ENCODE measurements at regions not wholly inside any gene's neighbourhood (a gene's known extent, or its start where the extent isn't known, plus 50 kb on each side); places are given as distances from the start of the nearest gene placed in this dataset.

- Histone ChIP-seq H3K4me3 (no peak overlapping the region), H3K9me3 (ENCODE audit: control insufficient read depth in 4 of 4, insufficient read depth in 3 of 4, low read length in 3 of 4) (no peaks in the 10 kb centered on the region), H3K36me3 (ENCODE audit: control insufficient read depth in 4 of 4, insufficient read depth in 4 of 4, low read length in 4 of 4) (no peaks in the 10 kb centered on the region), H3K27me3 (ENCODE audit: control insufficient read depth in 3 of 3, insufficient read depth in 3 of 3, low read length in 2 of 3) (no peaks in the 10 kb centered on the region), H3K4me1 (ENCODE audit: control insufficient read depth in 5 of 5, insufficient read depth in 5 of 5, low read length in 5 of 5) (no peaks in the 10 kb centered on the region), H3K9ac (ENCODE audit: insufficient read depth in 1 of 2, low read length in 2 of 2) (no peak overlapping the region), H3K27ac (ENCODE audit: low read depth in 1 of 2, low read length in 1 of 2) (no peak overlapping the region)
- WGBS, 2 donors = 80 to 93% methylated on average over 3 of the region's 3 CpGs
- DNase-seq (no peak), ATAC-seq (ENCODE audit: insufficient read depth, low FRiP score) (no peak)
- no peak for TF ChIP-seq CTCF (IDR thresholded peaks at IDR 0.05; ENCODE audit: control extremely low read depth, extremely low read depth)
These were observed 192.6 kb upstream of the PRDM9 start for GRCh38 chr5:23314827-23315226.

- WGBS, 2 donors = 90 to 94% methylated on average over 13 of the region's 13 CpGs
- Histone ChIP-seq H3K27me3 (ENCODE audit: control insufficient read depth in 3 of 3, insufficient read depth in 3 of 3, low read length in 2 of 3) (no peaks in the 10 kb centered on the region), H3K36me3 (ENCODE audit: control insufficient read depth in 4 of 4, insufficient read depth in 4 of 4, low read length in 4 of 4) (no peaks in the 10 kb centered on the region), H3K27ac (ENCODE audit: low read depth in 1 of 2, low read length in 1 of 2) (no peak overlapping the region), H3K9me3 (ENCODE audit: control insufficient read depth in 4 of 4, insufficient read depth in 3 of 4, low read length in 3 of 4) (peaks cover 0 to 3% (median 0%) of the 10 kb centered on the region in 4 donors), H3K4me1 (ENCODE audit: control insufficient read depth in 5 of 5, insufficient read depth in 5 of 5, low read length in 5 of 5) (no peaks in the 10 kb centered on the region), H3K9ac (ENCODE audit: insufficient read depth in 1 of 2, low read length in 2 of 2) (no peak overlapping the region), H3K4me3 (no peak overlapping the region)
- no peak for TF ChIP-seq CTCF (IDR thresholded peaks at IDR 0.05; ENCODE audit: control extremely low read depth, extremely low read depth)
- ATAC-seq (ENCODE audit: insufficient read depth, low FRiP score) = no peak
- DNase-seq = no peak
These were observed 202.4 kb upstream of the PRDM9 start for GRCh38 chr5:23305055-23305454.

GRCh38 chr5:23303836-23304235 lies 203.6 kb upstream of the PRDM9 start:
- no peak for TF ChIP-seq CTCF (IDR thresholded peaks at IDR 0.05; ENCODE audit: control extremely low read depth, extremely low read depth)
- Histone ChIP-seq H3K36me3 (ENCODE audit: control insufficient read depth in 4 of 4, insufficient read depth in 4 of 4, low read length in 4 of 4) (no peaks in the 10 kb centered on the region), H3K9me3 (ENCODE audit: control insufficient read depth in 4 of 4, insufficient read depth in 3 of 4, low read length in 3 of 4) (peaks cover 0 to 3% (median 0%) of the 10 kb centered on the region in 4 donors), H3K27me3 (ENCODE audit: control insufficient read depth in 3 of 3, insufficient read depth in 3 of 3, low read length in 2 of 3) (no peaks in the 10 kb centered on the region), H3K4me3 (no peak overlapping the region), H3K9ac (ENCODE audit: insufficient read depth in 1 of 2, low read length in 2 of 2) (no peak overlapping the region), H3K27ac (ENCODE audit: low read depth in 1 of 2, low read length in 1 of 2) (no peak overlapping the region), H3K4me1 (ENCODE audit: control insufficient read depth in 5 of 5, insufficient read depth in 5 of 5, low read length in 5 of 5) (no peaks in the 10 kb centered on the region)
- DNase-seq (no peak), ATAC-seq (ENCODE audit: insufficient read depth, low FRiP score) (no peak)
- 92 to 93% methylated on average over 18 of the region's 18 CpGs for WGBS, 2 donors

GRCh38 chr5:23303435-23303834 lies 204.0 kb upstream of the PRDM9 start:
- ATAC-seq (ENCODE audit: insufficient read depth, low FRiP score) = no peak
- peaks cover 0 to 3% (median 0%) of the 10 kb centered on the region in 4 donors for H3K9me3 ChIP-seq (ENCODE audit: control insufficient read depth in 4 of 4, insufficient read depth in 3 of 4, low read length in 3 of 4)
- H3K27ac ChIP-seq (ENCODE audit: low read depth in 1 of 2, low read length in 1 of 2) = no peak overlapping the region
- WGBS, 2 donors = 79 to 83% methylated on average over 6 of the region's 6 CpGs
- no peaks in the 10 kb centered on the region for H3K4me1 ChIP-seq (ENCODE audit: control insufficient read depth in 5 of 5, insufficient read depth in 5 of 5, low read length in 5 of 5)
- DNase-seq = no peak
- H3K27me3 ChIP-seq (ENCODE audit: control insufficient read depth in 3 of 3, insufficient read depth in 3 of 3, low read length in 2 of 3) = no peaks in the 10 kb centered on the region
- H3K4me3 ChIP-seq = no peak overlapping the region
- no peak overlapping the region for H3K9ac ChIP-seq (ENCODE audit: insufficient read depth in 1 of 2, low read length in 2 of 2)
- no peak for TF ChIP-seq CTCF (IDR thresholded peaks at IDR 0.05; ENCODE audit: control extremely low read depth, extremely low read depth)
- no peaks in the 10 kb centered on the region for H3K36me3 ChIP-seq (ENCODE audit: control insufficient read depth in 4 of 4, insufficient read depth in 4 of 4, low read length in 4 of 4)

All from lung (tissue), 11 donors.